C4-2B (cell line): ENCODE measurements at regions not wholly inside any gene's neighbourhood (a gene's known extent, or its start where the extent isn't known, plus 50 kb on each side); places are given as distances from the start of the nearest gene placed in this dataset.

Experiments used
- ZFX ChIP-seq: fragments of 450-650 bp; IDR thresholded peaks from 2 replicates; pipeline ENCODE4 v1.6.1; 2017
- TF ChIP-seq, protein P1 (sequence below): fragments of 450-650 bp; conservative IDR thresholded peaks from 2 replicates; pipeline ENCODE4 v1.5.1; 2017; ENCODE audit warnings: mild to moderate bottlenecking

DNA sequence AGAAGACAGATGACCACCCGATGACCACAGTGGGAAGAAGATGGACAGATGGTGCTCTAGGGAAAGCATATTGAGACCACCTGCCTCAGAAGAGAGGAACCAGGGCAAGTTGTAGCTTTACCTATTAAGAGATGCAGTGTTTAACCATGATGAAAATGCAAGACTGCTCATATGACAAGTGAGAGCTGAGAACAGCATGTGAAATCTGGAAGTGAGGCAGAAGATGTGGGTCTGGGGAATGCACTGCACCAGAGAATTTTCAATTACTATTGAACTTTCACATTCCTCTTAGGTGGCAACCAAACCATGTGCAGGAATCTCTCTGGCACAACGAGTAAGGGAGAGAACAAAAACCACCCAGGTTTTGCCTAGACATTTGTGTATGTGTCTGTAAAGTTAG is 184.8 kb upstream of the CRIM1 start:
- TF ChIP-seq ZFX = no peak
- TF ChIP-seq, protein P1, sequence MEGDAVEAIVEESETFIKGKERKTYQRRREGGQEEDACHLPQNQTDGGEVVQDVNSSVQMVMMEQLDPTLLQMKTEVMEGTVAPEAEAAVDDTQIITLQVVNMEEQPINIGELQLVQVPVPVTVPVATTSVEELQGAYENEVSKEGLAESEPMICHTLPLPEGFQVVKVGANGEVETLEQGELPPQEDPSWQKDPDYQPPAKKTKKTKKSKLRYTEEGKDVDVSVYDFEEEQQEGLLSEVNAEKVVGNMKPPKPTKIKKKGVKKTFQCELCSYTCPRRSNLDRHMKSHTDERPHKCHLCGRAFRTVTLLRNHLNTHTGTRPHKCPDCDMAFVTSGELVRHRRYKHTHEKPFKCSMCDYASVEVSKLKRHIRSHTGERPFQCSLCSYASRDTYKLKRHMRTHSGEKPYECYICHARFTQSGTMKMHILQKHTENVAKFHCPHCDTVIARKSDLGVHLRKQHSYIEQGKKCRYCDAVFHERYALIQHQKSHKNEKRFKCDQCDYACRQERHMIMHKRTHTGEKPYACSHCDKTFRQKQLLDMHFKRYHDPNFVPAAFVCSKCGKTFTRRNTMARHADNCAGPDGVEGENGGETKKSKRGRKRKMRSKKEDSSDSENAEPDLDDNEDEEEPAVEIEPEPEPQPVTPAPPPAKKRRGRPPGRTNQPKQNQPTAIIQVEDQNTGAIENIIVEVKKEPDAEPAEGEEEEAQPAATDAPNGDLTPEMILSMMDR = no peak
